ENCODE measurements at regions not wholly inside any gene's neighbourhood (a gene's known extent, or its start where the extent isn't known, plus 50 kb on each side); places are given as distances from the start of the nearest gene placed in this dataset.

- intact Hi-C loops (cut with micrococcal nuclease), result no loop called here
- Mint-ChIP-seq H3K9me3 (peaks cover 5 to 12% of the 10 kb centered on the region in 2 donors), H3K4me1 (no peaks in the 10 kb centered on the region), H3K4me3 (no peak overlapping the region), H3K27ac (no peak overlapping the region), H3K36me3 (no peaks in the 10 kb centered on the region), H3K27me3 (ENCODE audit: low read depth in 2 of 2) (no peaks in the 10 kb centered on the region)
- Histone ChIP-seq H3K36me3 (ENCODE audit: control insufficient read depth, insufficient read depth, low read length) (no peaks in the 10 kb centered on the region), H3K4me3 (ENCODE audit: low read length) (no peak overlapping the region), H3K4me1 (ENCODE audit: control insufficient read depth, insufficient read depth, low read length) (no peaks in the 10 kb centered on the region), H3K27me3 (ENCODE audit: control insufficient read depth, insufficient read depth, low read length) (no peaks in the 10 kb centered on the region), H3K9me3 (ENCODE audit: control insufficient read depth, insufficient read depth, low read length) (no peaks in the 10 kb centered on the region), H3K27ac (ENCODE audit: low read length) (no peak overlapping the region)
- DNase-seq (no peak), ATAC-seq (no peak)
- TF ChIP-seq CTCF (IDR thresholded peaks at IDR 0.05), result no peak
- WGBS (ENCODE audit: insufficient coverage), result 56% methylated on average over 1 of the region's 4 CpGs
Measured at GRCh38 chr21:24280596-24280995, 1326.7 kb downstream of the MRPL39 start.

DNA sequence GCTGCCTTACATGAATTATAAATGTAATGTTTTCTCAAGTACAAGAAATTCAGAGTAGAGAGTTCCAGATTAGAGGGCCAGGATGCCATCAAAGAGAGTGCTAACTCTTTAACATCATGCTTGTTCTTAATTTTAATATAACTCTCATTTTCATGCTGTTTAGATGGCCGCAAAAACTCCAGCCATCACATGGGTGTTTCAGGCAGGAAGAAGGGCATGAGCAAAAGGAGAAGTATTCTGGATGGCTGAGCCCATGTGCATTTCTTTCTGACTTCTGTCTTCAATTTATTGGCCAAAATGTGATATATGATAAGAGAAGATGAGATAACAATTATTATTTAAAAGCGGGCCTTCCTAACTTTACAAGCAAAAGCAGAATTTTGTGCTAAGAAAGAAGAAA lies 1328.6 kb downstream of the MRPL39 start:
- no peak overlapping the region for H3K27ac ChIP-seq (ENCODE audit: low read length)
- Mint-ChIP-seq H3K27me3 (ENCODE audit: low read depth in 2 of 2) (no peaks in the 10 kb centered on the region), H3K36me3 (no peaks in the 10 kb centered on the region), H3K9me3 (peaks cover 3 to 9% of the 10 kb centered on the region in 2 donors), H3K4me1 (no peaks in the 10 kb centered on the region), H3K27ac (no peak overlapping the region), H3K4me3 (no peak overlapping the region)
- no peak for TF ChIP-seq CTCF (IDR thresholded peaks at IDR 0.05)
- DNase-seq, result no peak
- H3K9me3 ChIP-seq (ENCODE audit: control insufficient read depth, insufficient read depth, low read length), result no peaks in the 10 kb centered on the region
- 78% methylated on average over 1 of the region's 2 CpGs for WGBS (ENCODE audit: insufficient coverage)
- intact Hi-C loops (cut with micrococcal nuclease), result no loop called here
- no peak for ATAC-seq
- H3K27me3 ChIP-seq (ENCODE audit: control insufficient read depth, insufficient read depth, low read length), result no peaks in the 10 kb centered on the region
- H3K4me3 ChIP-seq (ENCODE audit: low read length), result no peak overlapping the region
- no peaks in the 10 kb centered on the region for H3K4me1 ChIP-seq (ENCODE audit: control insufficient read depth, insufficient read depth, low read length)
- H3K36me3 ChIP-seq (ENCODE audit: control insufficient read depth, insufficient read depth, low read length), result no peaks in the 10 kb centered on the region

DNA sequence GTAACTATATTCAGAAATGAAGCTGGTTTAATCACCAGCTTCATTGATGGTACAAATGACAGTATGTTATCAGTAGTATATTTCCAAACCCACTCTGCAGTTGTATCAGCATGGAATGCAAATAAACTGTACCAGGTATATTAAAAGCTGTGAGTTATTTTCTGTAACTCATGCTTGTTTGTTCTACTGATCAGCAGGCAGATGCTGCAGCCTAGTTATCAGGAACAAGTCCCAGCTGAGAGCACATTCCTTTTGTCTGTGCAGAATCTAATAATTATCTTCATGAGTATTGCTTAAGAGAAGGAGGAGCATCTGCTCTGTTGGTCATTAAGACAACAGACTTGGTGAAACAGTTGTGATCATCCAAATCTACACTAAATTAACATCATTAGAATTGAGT lies 1331.1 kb downstream of the MRPL39 start:
- H3K4me3 Mint-ChIP-seq, result no peak overlapping the region
- TF ChIP-seq CTCF (IDR thresholded peaks at IDR 0.05), result no peak

DNA sequence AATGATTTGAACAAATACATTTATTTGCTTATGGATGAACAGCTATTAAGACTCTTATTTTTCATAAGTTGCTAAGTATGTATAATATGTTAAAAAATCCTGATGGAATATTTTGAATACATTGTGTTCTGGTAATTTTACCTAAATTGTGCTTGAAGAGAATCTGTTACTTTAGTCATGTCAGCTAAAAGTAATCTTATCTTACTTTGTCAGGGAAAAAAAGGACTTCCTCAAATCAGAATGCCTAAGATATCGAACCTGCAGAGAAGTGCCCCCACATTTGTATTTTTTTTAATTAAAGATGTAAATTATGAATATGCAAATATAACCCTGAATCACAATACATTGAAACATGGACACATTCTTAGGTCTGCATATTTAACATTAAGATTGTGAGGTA lies 1331.7 kb downstream of the MRPL39 start:
- H3K9me3 Mint-ChIP-seq, result peaks cover 14% of the 10 kb centered on the region in 2 donors
- H3K27ac Mint-ChIP-seq, result no peak overlapping the region
- H3K4me1 Mint-ChIP-seq, result no peaks in the 10 kb centered on the region
- Histone ChIP-seq H3K9me3 (ENCODE audit: control insufficient read depth, insufficient read depth, low read length) (no peaks in the 10 kb centered on the region), H3K4me3 (ENCODE audit: low read length) (no peak overlapping the region), H3K27me3 (ENCODE audit: control insufficient read depth, insufficient read depth, low read length) (no peaks in the 10 kb centered on the region), H3K27ac (ENCODE audit: low read length) (no peak overlapping the region), H3K36me3 (ENCODE audit: control insufficient read depth, insufficient read depth, low read length) (no peaks in the 10 kb centered on the region), H3K4me1 (ENCODE audit: control insufficient read depth, insufficient read depth, low read length) (no peaks in the 10 kb centered on the region)
- intact Hi-C loops (cut with micrococcal nuclease), result no loop called here
- H3K4me3 Mint-ChIP-seq, result no peak overlapping the region
- H3K27me3 Mint-ChIP-seq (ENCODE audit: low read depth in 2 of 2), result no peaks in the 10 kb centered on the region
- no CpG with 5 or more reads among the region's 1 CpG for WGBS (ENCODE audit: insufficient coverage)
- no peak for TF ChIP-seq CTCF (IDR thresholded peaks at IDR 0.05)
- H3K36me3 Mint-ChIP-seq, result no peaks in the 10 kb centered on the region
- ATAC-seq (no peak), DNase-seq (no peak)

More for the DNA sequence above, 1331.1 kb downstream of the MRPL39 start:
- no peaks in the 10 kb centered on the region for H3K36me3 ChIP-seq (ENCODE audit: control insufficient read depth, insufficient read depth, low read length)
- no peak for ATAC-seq
- no peak overlapping the region for H3K27ac ChIP-seq (ENCODE audit: low read length)
- H3K9me3 ChIP-seq (ENCODE audit: control insufficient read depth, insufficient read depth, low read length), result no peaks in the 10 kb centered on the region
- no peaks in the 10 kb centered on the region for H3K27me3 ChIP-seq (ENCODE audit: control insufficient read depth, insufficient read depth, low read length)
- Mint-ChIP-seq H3K4me1 (no peaks in the 10 kb centered on the region), H3K36me3 (no peaks in the 10 kb centered on the region), H3K27me3 (ENCODE audit: low read depth in 2 of 2) (no peaks in the 10 kb centered on the region), H3K27ac (no peak overlapping the region), H3K9me3 (peaks cover 9 to 11% of the 10 kb centered on the region in 2 donors)
- DNase-seq, result no peak
- no peaks in the 10 kb centered on the region for H3K4me1 ChIP-seq (ENCODE audit: control insufficient read depth, insufficient read depth, low read length)
- H3K4me3 ChIP-seq (ENCODE audit: low read length), result no peak overlapping the region
- intact Hi-C loops (cut with micrococcal nuclease), result no loop called here

Data from natural killer cell (primary cell).